Thyroid gland (tissue), 4 donors: ENCODE measurements at regions not wholly inside any gene's neighbourhood (a gene's known extent, or its start where the extent isn't known, plus 50 kb on each side); places are given as distances from the start of the nearest gene placed in this dataset.

Experiments
- POLR2A ChIP-seq, 2 donors: fragments of 450-650 bp; IDR thresholded peaks; one replicate each; pipeline ENCODE4 v1.6.1; 2017; ENCODE audit warnings: antibody characterized with exemption in 2 of 2, mild to moderate bottlenecking in 2 of 2, moderate library complexity in 1 of 2
- TF ChIP-seq, protein P1 (sequence below), 6 experiments: fragments of 200-600 bp in 3 of 6; fragments of 450-650 bp in 3 of 6; sonication (generic) in 3 of 6; IDR thresholded peaks; one replicate each; pipeline ENCODE4 v1.5.1; 2016 to 2019; ENCODE audit warnings: antibody characterized with exemption in 6 of 6, mild to moderate bottlenecking in 2 of 6, inconsistent platforms in 1 of 6, moderate library complexity in 1 of 6

DNA sequence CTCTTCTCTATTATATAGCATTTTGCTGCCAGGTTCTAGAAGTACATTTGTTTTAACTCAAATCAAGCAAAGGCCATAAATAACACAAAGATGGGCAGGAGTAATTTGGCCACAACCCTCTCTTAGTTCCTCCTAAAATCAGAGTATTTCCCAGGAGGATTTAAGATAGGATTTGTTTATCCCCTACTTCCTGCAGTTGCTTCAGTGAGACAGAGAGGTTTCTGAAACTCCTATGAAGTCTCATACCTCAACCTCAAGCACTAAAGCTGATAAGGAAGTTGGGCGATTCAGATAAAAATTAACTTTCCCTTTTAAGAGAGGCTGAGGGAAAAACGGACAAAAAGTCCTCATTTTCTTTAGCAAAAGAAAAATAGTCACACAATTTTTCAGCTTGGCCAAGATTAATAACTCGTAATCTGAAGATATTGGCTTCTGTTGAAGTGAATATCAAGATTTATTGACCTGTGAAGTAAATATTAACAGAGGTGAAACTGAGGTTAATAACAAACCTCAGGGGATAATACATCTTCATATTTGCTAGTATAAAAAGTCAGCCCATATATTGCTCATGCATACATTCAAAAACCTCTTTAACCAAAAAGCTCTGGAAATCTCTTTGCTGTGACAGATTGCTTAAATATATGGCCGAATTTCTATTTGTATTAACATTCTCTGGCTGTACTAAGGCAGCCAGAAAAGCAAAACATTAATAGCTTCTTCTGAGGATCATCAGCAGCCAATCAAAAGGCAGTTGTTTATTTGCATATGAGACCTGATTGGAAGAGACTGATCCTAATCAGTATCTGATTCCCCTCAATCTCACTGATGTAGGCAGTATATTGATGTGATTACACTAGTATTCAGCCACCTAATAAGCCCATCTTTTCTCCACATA, 90.6 kb upstream of the GADL1 start:
- TF ChIP-seq, protein P1, sequence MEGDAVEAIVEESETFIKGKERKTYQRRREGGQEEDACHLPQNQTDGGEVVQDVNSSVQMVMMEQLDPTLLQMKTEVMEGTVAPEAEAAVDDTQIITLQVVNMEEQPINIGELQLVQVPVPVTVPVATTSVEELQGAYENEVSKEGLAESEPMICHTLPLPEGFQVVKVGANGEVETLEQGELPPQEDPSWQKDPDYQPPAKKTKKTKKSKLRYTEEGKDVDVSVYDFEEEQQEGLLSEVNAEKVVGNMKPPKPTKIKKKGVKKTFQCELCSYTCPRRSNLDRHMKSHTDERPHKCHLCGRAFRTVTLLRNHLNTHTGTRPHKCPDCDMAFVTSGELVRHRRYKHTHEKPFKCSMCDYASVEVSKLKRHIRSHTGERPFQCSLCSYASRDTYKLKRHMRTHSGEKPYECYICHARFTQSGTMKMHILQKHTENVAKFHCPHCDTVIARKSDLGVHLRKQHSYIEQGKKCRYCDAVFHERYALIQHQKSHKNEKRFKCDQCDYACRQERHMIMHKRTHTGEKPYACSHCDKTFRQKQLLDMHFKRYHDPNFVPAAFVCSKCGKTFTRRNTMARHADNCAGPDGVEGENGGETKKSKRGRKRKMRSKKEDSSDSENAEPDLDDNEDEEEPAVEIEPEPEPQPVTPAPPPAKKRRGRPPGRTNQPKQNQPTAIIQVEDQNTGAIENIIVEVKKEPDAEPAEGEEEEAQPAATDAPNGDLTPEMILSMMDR (IDR thresholded peaks at IDR 0.05): no peak
- TF ChIP-seq POLR2A (IDR thresholded peaks at IDR 0.05): no peak
